ENCODE measurements at regions not wholly inside any gene's neighbourhood (a gene's known extent, or its start where the extent isn't known, plus 50 kb on each side); places are given as distances from the start of the nearest gene placed in this dataset.
A peak's percentile ranks its signal among the peaks of the same experiment; 100 is the strongest.

GRCh38 chr2:150788426-150789140 is 301.1 kb upstream of the RND3 start:
- Histone ChIP-seq H3K4me1 (no peaks in the 10 kb centered on the region), H3K4me3 (no peak overlapping the region), H3K27me3 (no peaks in the 10 kb centered on the region), H3K9me3 (peaks cover 0 to 4% (median 0%) of the 10 kb centered on the region in 3 donors), H3K27ac (no peak overlapping the region), H3K36me3 (no peaks in the 10 kb centered on the region)
- no peak for TF ChIP-seq POLR2A (IDR thresholded peaks at IDR 0.05)
- no peak for TF ChIP-seq CTCF (IDR thresholded peaks at IDR 0.05)
- intact Hi-C loops (cut with DNase I): no loop called here
- WGBS, 2 donors: 82 to 89% methylated on average over 3 of the region's 3 CpGs
- no peak for DNase-seq

- H3K27me3 ChIP-seq: no peaks in the 10 kb centered on the region
- H3K27ac ChIP-seq: peak overlapping the region in 1 of 4 donors; percentile 23
- WGBS, 2 donors: 62 to 68% methylated on average over 6 of the region's 6 CpGs
- no peak overlapping the region for H3K4me3 ChIP-seq
- H3K36me3 ChIP-seq: no peaks in the 10 kb centered on the region
- intact Hi-C loops (cut with DNase I): no loop called here
- peaks cover 0 to 4% (median 0%) of the 10 kb centered on the region in 3 donors for H3K9me3 ChIP-seq
- H3K4me1 ChIP-seq: no peaks in the 10 kb centered on the region
- no peak for TF ChIP-seq CTCF (IDR thresholded peaks at IDR 0.05)
- no peak for TF ChIP-seq POLR2A (IDR thresholded peaks at IDR 0.05)
- DNase-seq: no peak
These were observed 300.1 kb upstream of the RND3 start for GRCh38 chr2:150787353-150788093.

- DNase-seq: no peak
- no peaks in the 10 kb centered on the region for H3K27me3 ChIP-seq
These were observed 296.9 kb upstream of the RND3 start for GRCh38 chr2:150784389-150784788.

GRCh38 chr2:150783896-150784295 is 296.4 kb upstream of the RND3 start:
- Histone ChIP-seq H3K27ac (no peak overlapping the region), H3K27me3 (no peaks in the 10 kb centered on the region), H3K4me3 (no peak overlapping the region), H3K36me3 (no peaks in the 10 kb centered on the region), H3K9me3 (no peaks in the 10 kb centered on the region), H3K4me1 (peaks cover 0 to 1% (median 0%) of the 10 kb centered on the region in 3 donors)
- TF ChIP-seq CTCF (IDR thresholded peaks at IDR 0.05): no peak
- no peak for TF ChIP-seq POLR2A (IDR thresholded peaks at IDR 0.05)
- DNase-seq: no peak
- intact Hi-C loops (cut with DNase I): no loop called here
- WGBS, 2 donors: 79% methylated on average over 4 of the region's 4 CpGs

More at GRCh38 chr2:150784389-150784788, 296.9 kb upstream of the RND3 start:
- H3K4me3 ChIP-seq: no peak overlapping the region
- H3K27ac ChIP-seq: no peak overlapping the region
- H3K36me3 ChIP-seq: no peaks in the 10 kb centered on the region
- intact Hi-C loops (cut with DNase I): no loop called here
- H3K4me1 ChIP-seq: no peaks in the 10 kb centered on the region
- WGBS, 2 donors: 63 to 68% methylated on average over 3 of the region's 3 CpGs
- H3K9me3 ChIP-seq: no peaks in the 10 kb centered on the region
- TF ChIP-seq POLR2A (IDR thresholded peaks at IDR 0.05) (no peak), CTCF (IDR thresholded peaks at IDR 0.05) (no peak)

GRCh38 chr2:150783015-150783414 is 295.5 kb upstream of the RND3 start:
- Histone ChIP-seq H3K36me3 (no peaks in the 10 kb centered on the region), H3K27ac (no peak overlapping the region), H3K4me1 (peaks cover 0 to 6% (median 0%) of the 10 kb centered on the region in 3 donors), H3K27me3 (no peaks in the 10 kb centered on the region), H3K4me3 (no peak overlapping the region), H3K9me3 (no peaks in the 10 kb centered on the region)
- intact Hi-C loops (cut with DNase I): no loop called here
- TF ChIP-seq POLR2A (IDR thresholded peaks at IDR 0.05): no peak
- no peak for DNase-seq
- 78 to 79% methylated on average over 3 of the region's 3 CpGs for WGBS, 2 donors

Data from esophagus squamous epithelium (tissue), 5 donors.